ENCODE measurements at regions not wholly inside any gene's neighbourhood (a gene's known extent, or its start where the extent isn't known, plus 50 kb on each side); places are given as distances from the start of the nearest gene placed in this dataset.

DNA sequence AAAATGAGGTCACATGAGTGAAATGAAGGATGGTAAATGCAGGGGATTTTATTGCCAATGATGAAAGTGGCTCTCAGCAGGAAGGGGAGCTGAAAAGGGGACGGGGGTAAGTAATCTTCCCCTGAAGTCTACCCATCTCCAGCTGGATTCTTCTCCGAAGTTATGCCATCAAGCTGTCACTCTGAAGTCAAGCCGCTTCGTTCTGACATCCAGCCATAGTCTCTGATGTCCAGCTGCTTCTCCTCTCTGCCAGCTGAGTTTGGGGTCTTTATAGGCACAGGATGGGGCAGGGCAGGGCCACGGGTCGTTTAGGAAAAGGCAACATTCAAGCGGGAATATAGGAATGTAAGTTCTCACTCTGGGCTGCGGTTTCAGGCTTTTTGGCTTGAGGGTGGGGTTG lies 181.9 kb upstream of the ANO3 start:
- Mint-ChIP-seq H3K27ac (no peak overlapping the region), H3K4me3 (no peak overlapping the region), H3K4me1 (ENCODE audit: low read depth) (no peaks in the 10 kb centered on the region), H3K36me3 (ENCODE audit: low read depth) (no peaks in the 10 kb centered on the region), H3K27me3 (no peaks in the 10 kb centered on the region), H3K9me3 (no peaks in the 10 kb centered on the region)
- intact Hi-C loops (cut with micrococcal nuclease), result no loop called here

- intact Hi-C loops (cut with micrococcal nuclease), result no loop called here
- Mint-ChIP-seq H3K4me1 (ENCODE audit: low read depth) (no peaks in the 10 kb centered on the region), H3K9me3 (peaks cover 7% of the 10 kb centered on the region)
These were observed 173.7 kb upstream of the ANO3 start for GRCh38 chr11:26158251-26158650.

GRCh38 chr11:26162291-26162690 lies 169.6 kb upstream of the ANO3 start:
- intact Hi-C loops (cut with micrococcal nuclease), result loop anchor here (5.0 kb wide), 1 partner anchor 50 kb away; no protein-coding TSS in a partner anchor
- H3K9me3 Mint-ChIP-seq, result no peaks in the 10 kb centered on the region
- no peak overlapping the region for H3K27ac Mint-ChIP-seq
- H3K36me3 Mint-ChIP-seq (ENCODE audit: low read depth), result no peaks in the 10 kb centered on the region
- H3K27me3 Mint-ChIP-seq, result no peaks in the 10 kb centered on the region
- no peak overlapping the region for H3K4me3 Mint-ChIP-seq
- H3K4me1 Mint-ChIP-seq (ENCODE audit: low read depth), result no peaks in the 10 kb centered on the region

More at GRCh38 chr11:26158251-26158650, 173.7 kb upstream of the ANO3 start:
- H3K4me3 Mint-ChIP-seq, result no peak overlapping the region
- H3K27ac Mint-ChIP-seq, result no peak overlapping the region
- H3K36me3 Mint-ChIP-seq (ENCODE audit: low read depth), result no peaks in the 10 kb centered on the region
- no peaks in the 10 kb centered on the region for H3K27me3 Mint-ChIP-seq

DNA sequence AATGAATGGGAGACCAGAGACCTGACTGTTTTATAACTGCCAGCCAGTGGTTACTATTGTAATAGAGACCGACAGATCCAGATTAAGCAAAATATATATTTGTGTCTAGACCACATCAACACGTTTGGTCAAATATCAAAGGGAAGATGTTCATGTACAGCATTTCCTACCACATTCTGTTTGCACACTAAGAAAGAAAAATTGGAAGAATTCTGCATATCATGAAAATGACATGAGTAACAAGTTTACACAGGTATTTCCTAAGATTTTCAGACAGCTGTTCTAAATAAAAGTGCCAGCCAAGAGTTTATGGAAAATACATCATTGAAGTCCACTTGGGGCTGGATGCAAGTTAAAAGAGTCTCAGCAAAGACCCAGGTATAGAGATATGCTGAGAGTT lies 145.5 kb upstream of the ANO3 start:
- Mint-ChIP-seq H3K27me3 (no peaks in the 10 kb centered on the region), H3K9me3 (no peaks in the 10 kb centered on the region), H3K27ac (no peak overlapping the region), H3K36me3 (ENCODE audit: low read depth) (no peaks in the 10 kb centered on the region), H3K4me3 (no peak overlapping the region), H3K4me1 (ENCODE audit: low read depth) (no peaks in the 10 kb centered on the region)
- intact Hi-C loops (cut with micrococcal nuclease), result no loop called here

- intact Hi-C loops (cut with micrococcal nuclease), result no loop called here
- H3K9me3 Mint-ChIP-seq, result no peaks in the 10 kb centered on the region
- H3K36me3 Mint-ChIP-seq (ENCODE audit: low read depth), result no peaks in the 10 kb centered on the region
- H3K4me1 Mint-ChIP-seq (ENCODE audit: low read depth), result no peaks in the 10 kb centered on the region
- H3K27ac Mint-ChIP-seq, result no peak overlapping the region
- H3K27me3 Mint-ChIP-seq, result no peaks in the 10 kb centered on the region
- no peak overlapping the region for H3K4me3 Mint-ChIP-seq
These were observed 144.3 kb upstream of the ANO3 start for GRCh38 chr11:26187639-26188038.

DNA sequence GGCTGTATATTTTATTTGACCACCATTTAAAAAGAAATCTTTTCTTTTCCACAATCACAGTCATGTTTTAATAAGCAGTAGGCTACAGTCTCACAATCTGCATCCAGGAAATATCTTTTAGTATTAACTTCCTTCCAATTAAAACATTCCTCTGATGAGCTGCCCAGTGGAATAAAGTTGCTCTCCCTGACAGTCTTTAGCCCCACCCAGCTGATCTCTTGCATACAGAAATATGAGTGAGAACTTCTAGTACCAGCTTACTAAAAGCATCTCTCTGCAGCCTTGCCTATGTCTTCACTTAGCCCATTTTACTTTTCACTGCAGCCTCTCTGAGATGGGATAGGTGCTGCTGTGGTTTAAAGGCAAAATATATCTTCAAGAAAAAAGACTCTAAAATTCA lies 143.4 kb upstream of the ANO3 start:
- Mint-ChIP-seq H3K27me3 (no peaks in the 10 kb centered on the region), H3K36me3 (ENCODE audit: low read depth) (no peaks in the 10 kb centered on the region), H3K4me1 (ENCODE audit: low read depth) (no peaks in the 10 kb centered on the region), H3K4me3 (no peak overlapping the region), H3K9me3 (no peaks in the 10 kb centered on the region), H3K27ac (no peak overlapping the region)
- intact Hi-C loops (cut with micrococcal nuclease), result no loop called here

DNA sequence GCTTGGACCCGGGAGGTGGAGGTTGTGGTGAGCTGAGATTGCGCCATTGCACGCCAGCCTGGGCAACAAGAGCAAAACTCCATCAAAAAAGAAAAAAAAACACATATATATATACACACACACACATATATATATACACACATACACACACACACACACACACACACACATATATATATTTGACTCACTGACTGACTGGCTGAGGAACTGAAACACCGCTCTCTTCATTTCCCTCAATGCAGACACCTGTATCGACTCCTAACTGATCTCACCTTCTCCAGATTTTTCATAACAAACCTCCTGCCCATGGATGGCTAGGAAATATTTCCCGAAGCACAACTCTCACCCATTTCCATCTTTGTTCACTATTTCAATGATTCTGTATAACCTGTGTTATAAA lies 140.7 kb upstream of the ANO3 start:
- Mint-ChIP-seq H3K27ac (no peak overlapping the region), H3K4me1 (ENCODE audit: low read depth) (no peaks in the 10 kb centered on the region), H3K27me3 (no peaks in the 10 kb centered on the region), H3K36me3 (ENCODE audit: low read depth) (no peaks in the 10 kb centered on the region), H3K9me3 (no peaks in the 10 kb centered on the region), H3K4me3 (no peak overlapping the region)
- intact Hi-C loops (cut with micrococcal nuclease), result no loop called here

DNA sequence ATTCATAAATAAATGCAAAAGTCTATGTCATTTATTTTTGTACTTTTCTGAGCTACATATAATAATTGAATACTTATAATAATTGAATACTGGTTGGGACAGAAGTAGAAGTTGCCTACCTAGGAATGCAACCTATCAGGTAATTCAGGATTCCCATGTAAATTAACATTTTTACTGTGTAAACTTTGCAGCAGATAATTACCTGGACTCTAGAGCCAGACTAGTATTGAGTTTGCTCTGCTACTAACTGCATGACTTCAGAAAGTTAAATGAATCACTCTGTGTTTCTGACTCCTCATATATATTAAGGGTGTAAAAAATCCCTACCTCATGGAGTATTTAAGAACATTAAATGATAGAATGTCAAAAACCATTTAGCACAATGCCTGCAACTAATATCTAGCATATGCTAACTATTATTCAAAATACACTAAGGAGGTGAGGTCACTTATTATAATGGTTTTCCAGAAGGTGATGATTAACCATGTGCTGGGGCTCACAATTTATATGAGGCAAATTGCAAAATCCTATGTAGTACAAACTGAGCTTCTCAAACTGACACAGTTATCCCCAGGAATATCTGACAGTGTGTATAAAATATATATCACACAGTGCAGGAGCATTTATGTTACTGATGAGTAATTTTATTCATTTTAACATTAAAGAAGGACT lies 138.1 kb upstream of the ANO3 start:
- Mint-ChIP-seq H3K27me3 (no peaks in the 10 kb centered on the region), H3K4me3 (no peak overlapping the region), H3K27ac (no peak overlapping the region), H3K36me3 (ENCODE audit: low read depth) (no peaks in the 10 kb centered on the region), H3K9me3 (no peaks in the 10 kb centered on the region), H3K4me1 (ENCODE audit: low read depth) (no peaks in the 10 kb centered on the region)
- intact Hi-C loops (cut with micrococcal nuclease), result no loop called here

GRCh38 chr11:26194881-26195280 lies 137.0 kb upstream of the ANO3 start:
- Mint-ChIP-seq H3K27me3 (no peaks in the 10 kb centered on the region), H3K27ac (no peak overlapping the region), H3K4me1 (ENCODE audit: low read depth) (no peaks in the 10 kb centered on the region), H3K4me3 (no peak overlapping the region), H3K36me3 (ENCODE audit: low read depth) (no peaks in the 10 kb centered on the region), H3K9me3 (no peaks in the 10 kb centered on the region)
- intact Hi-C loops (cut with micrococcal nuclease), result no loop called here

DNA sequence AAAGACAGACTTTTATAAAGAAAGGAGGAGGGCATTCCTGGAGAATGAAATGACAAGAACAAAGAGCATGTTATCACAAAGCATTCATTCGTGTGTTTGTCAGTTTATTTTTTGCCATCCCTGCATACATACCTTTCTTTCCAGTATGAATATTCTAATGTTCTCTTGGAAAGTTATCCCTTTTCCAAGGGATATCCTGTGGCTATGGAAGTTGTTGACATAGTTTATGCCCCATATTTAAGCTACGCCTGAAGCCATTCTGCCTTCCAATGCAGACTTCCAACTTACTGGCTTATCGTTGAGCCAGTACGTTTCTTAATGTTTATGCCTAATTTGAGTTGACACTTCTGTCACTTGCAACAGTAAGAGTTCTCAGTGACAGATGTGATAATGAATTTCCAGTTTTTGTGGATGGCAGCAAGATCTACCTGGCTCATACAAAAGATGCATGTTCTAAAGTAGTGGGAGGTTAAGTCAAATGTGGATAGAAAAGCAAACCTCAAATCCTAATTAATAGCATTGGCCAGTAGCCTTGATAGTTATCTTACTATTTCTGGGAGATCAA lies 133.3 kb upstream of the ANO3 start:
- intact Hi-C loops (cut with micrococcal nuclease), result no loop called here
- Mint-ChIP-seq H3K36me3 (ENCODE audit: low read depth) (no peaks in the 10 kb centered on the region), H3K9me3 (no peaks in the 10 kb centered on the region), H3K27ac (no peak overlapping the region), H3K27me3 (no peaks in the 10 kb centered on the region), H3K4me1 (ENCODE audit: low read depth) (no peaks in the 10 kb centered on the region), H3K4me3 (no peak overlapping the region)

- Mint-ChIP-seq H3K36me3 (ENCODE audit: low read depth) (no peaks in the 10 kb centered on the region), H3K27ac (no peak overlapping the region), H3K4me3 (no peak overlapping the region), H3K27me3 (no peaks in the 10 kb centered on the region), H3K4me1 (ENCODE audit: low read depth) (no peaks in the 10 kb centered on the region), H3K9me3 (no peaks in the 10 kb centered on the region)
- intact Hi-C loops (cut with micrococcal nuclease), result no loop called here
These were observed 132.4 kb upstream of the ANO3 start for GRCh38 chr11:26199331-26200095.

DNA sequence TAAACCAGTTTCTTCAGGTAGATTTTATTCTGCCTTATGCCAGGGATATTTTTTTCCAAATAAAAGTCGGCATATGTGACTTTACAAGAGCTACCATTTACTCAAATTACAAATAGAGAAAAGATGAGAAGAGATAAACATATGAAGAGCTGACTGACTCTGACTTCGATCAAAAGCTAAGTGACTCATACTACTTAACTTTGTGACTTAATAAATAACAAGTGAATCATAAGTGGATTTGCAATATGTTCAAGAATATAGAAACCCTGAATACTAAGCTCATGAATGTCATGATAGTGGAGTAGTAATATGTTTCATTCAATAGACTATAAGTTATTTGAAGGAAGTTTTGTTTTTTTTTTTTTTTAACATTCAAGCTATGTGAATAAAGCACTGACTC lies 130.5 kb upstream of the ANO3 start:
- intact Hi-C loops (cut with micrococcal nuclease), result no loop called here
- Mint-ChIP-seq H3K4me1 (ENCODE audit: low read depth) (no peaks in the 10 kb centered on the region), H3K27me3 (no peaks in the 10 kb centered on the region)

GRCh38 chr11:26202754-26203153 lies 129.2 kb upstream of the ANO3 start:
- Mint-ChIP-seq H3K4me1 (ENCODE audit: low read depth) (no peaks in the 10 kb centered on the region), H3K27me3 (no peaks in the 10 kb centered on the region), H3K27ac (no peak overlapping the region), H3K9me3 (no peaks in the 10 kb centered on the region), H3K36me3 (ENCODE audit: low read depth) (no peaks in the 10 kb centered on the region), H3K4me3 (no peak overlapping the region)
- intact Hi-C loops (cut with micrococcal nuclease), result no loop called here

More for the DNA sequence above, 130.5 kb upstream of the ANO3 start:
- Mint-ChIP-seq H3K9me3 (no peaks in the 10 kb centered on the region), H3K4me3 (no peak overlapping the region), H3K36me3 (ENCODE audit: low read depth) (no peaks in the 10 kb centered on the region), H3K27ac (no peak overlapping the region)

DNA sequence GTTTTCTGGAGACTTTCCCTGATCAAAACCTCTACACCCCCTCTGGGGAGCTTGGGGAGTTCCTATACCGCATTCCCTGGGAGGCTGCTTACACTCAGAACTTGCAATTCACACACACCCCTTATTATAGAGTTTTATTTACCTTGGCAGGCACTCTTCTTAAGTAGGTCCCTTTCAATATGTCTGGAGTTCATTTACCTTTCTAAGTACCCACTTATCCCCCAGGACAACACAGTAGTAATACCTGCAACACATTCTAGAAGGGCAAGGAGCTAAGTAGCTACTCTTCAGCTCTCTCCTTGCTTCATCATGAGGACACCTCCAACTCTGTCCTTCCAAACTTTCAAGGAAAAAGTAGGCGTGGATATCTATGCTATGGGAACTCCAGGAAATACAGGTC lies 127.8 kb upstream of the ANO3 start:
- H3K36me3 Mint-ChIP-seq (ENCODE audit: low read depth), result no peaks in the 10 kb centered on the region
- no peaks in the 10 kb centered on the region for H3K27me3 Mint-ChIP-seq
- no peak overlapping the region for H3K27ac Mint-ChIP-seq
- H3K9me3 Mint-ChIP-seq, result no peaks in the 10 kb centered on the region
- H3K4me1 Mint-ChIP-seq (ENCODE audit: low read depth), result no peaks in the 10 kb centered on the region
- intact Hi-C loops (cut with micrococcal nuclease), result no loop called here
- no peak overlapping the region for H3K4me3 Mint-ChIP-seq
